Activated naive CD4-positive, alpha-beta T cell treated with anti-CD3 and anti-CD28 coated beads, Interleukin-2, amount 50 U/mL, for 72 hours (primary cell): ENCODE measurements at regions not wholly inside any gene's neighbourhood (a gene's known extent, or its start where the extent isn't known, plus 50 kb on each side); places are given as distances from the start of the nearest gene placed in this dataset.

Source experiments
- ATAC-seq, 2 donors: fragments of 150-1000 bp; cut with Tn5 transposase; 2 replicates each; pipeline ENCODE4 v1.10.0; 2021; ENCODE audit warnings: mild to moderate bottlenecking in 2 of 2, moderate library complexity in 2 of 2
- DNase-seq, 2 donors: peaks; one replicate each; pipeline ENCODE4 v3.0.0; 2021 to 2022; ENCODE audit warnings: low spot score in 2 of 2
- H3K27ac Mint-ChIP-seq, 2 donors: one replicate each; pipeline ENCODE4 v1.8.0; 2022; ENCODE audit warnings: mild to moderate bottlenecking in 2 of 2, mixed read lengths in 2 of 2
- H3K36me3 Mint-ChIP-seq, 2 donors: one replicate each; pipeline ENCODE4 v1.8.0; 2022; ENCODE audit warnings: mixed read lengths in 2 of 2
- H3K9me3 Mint-ChIP-seq, 2 donors: one replicate each; pipeline ENCODE4 v1.8.0; 2022; ENCODE audit warnings: mixed read lengths in 2 of 2

DNA sequence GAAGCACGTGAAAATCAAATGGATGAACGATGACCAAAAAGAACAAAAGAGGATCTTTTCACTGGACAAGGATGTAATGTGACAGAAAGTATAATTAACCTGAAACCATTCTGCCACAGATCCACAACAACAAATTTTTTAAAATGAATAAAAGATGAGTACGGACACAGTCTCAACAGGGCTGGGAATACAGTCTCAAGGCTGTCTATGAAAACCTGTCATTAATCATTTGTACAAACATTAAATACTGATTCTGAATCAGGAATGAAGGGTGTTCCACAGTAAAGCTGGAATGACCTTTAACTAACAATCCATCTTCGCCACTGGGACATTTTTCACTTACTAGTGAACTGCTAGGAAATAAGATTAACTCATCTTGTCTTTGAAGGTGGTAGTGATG lies 506.9 kb upstream of the ADAMTS9 start:
- ATAC-seq (no peak), DNase-seq (no peak)
- no peak overlapping the region for H3K27ac Mint-ChIP-seq
- no peaks in the 10 kb centered on the region for H3K36me3 Mint-ChIP-seq
- H3K9me3 Mint-ChIP-seq = peaks cover 19 to 22% of the 10 kb centered on the region in 2 donors

GRCh38 chr3:65194047-65194714 lies 506.4 kb upstream of the ADAMTS9 start:
- peaks cover 20 to 22% of the 10 kb centered on the region in 2 donors for H3K9me3 Mint-ChIP-seq
- no peak for ATAC-seq
- DNase-seq = no peak
- H3K27ac Mint-ChIP-seq = no peak overlapping the region
- H3K36me3 Mint-ChIP-seq = no peaks in the 10 kb centered on the region

DNA sequence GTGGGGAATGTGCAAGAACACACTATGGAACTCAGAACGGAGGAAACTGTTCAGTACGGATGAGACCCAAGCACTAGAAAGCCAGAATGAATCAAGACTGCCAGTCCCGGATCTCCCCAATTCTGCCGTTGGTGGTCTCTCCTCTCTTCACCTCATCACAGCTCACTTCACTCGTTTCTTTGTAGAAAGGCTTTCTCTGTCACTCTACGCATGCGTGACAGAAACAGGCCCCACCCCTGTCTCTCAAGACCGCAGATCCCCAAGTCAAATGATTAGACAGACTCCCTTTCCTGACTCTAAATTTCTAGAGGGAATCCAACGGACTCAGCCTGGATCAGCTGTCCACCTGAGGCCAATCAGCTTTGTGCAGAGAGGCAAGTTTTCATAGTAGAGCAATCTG lies 505.7 kb upstream of the ADAMTS9 start:
- no peak overlapping the region for H3K27ac Mint-ChIP-seq
- peaks cover 18 to 20% of the 10 kb centered on the region in 2 donors for H3K9me3 Mint-ChIP-seq
- H3K36me3 Mint-ChIP-seq = no peaks in the 10 kb centered on the region
- DNase-seq = no peak
- ATAC-seq = no peak

DNA sequence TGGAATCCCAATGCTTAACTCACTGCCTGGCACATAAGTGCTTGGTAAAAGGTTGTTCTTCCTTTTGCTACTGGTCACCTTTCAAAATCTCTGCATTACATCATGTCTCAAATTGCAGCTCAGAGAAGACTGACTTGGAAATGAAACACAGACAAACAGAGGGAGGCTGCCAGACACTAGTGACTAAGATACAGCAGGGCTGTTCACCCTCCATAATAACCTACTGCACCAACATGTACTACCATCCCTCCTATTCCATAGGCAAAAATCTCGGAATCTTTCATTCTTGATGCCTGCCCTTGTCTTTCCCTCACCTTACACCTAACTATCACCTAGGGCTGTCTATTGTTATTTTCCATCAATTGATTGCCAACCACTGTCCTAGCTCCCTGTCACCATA lies 502.3 kb upstream of the ADAMTS9 start:
- no peaks in the 10 kb centered on the region for H3K36me3 Mint-ChIP-seq
- no peak overlapping the region for H3K27ac Mint-ChIP-seq
- DNase-seq (no peak), ATAC-seq (no peak)
- peaks cover 19 to 32% of the 10 kb centered on the region in 2 donors for H3K9me3 Mint-ChIP-seq

DNA sequence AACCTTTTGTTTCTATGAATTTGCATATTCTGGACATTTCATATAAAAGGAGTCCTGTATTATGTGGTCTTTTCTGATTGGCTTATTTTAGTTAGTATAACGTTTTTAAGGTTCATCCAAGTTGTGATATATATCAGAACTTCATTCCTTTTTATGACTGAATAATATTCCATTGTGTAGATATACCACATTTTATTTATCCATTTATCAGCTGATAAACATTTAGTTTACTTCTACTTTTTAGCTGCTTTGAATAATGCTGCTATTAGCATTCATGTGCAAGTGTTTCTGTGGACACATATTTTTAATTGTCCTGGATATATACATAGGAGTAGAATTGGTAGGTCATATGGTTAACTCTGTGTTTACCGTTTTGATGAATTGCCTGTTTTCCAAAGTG lies 498.5 kb upstream of the ADAMTS9 start:
- H3K9me3 Mint-ChIP-seq = peaks cover 24 to 32% of the 10 kb centered on the region in 2 donors
- ATAC-seq (no peak), DNase-seq (no peak)
- H3K36me3 Mint-ChIP-seq = no peaks in the 10 kb centered on the region
- no peak overlapping the region for H3K27ac Mint-ChIP-seq

DNA sequence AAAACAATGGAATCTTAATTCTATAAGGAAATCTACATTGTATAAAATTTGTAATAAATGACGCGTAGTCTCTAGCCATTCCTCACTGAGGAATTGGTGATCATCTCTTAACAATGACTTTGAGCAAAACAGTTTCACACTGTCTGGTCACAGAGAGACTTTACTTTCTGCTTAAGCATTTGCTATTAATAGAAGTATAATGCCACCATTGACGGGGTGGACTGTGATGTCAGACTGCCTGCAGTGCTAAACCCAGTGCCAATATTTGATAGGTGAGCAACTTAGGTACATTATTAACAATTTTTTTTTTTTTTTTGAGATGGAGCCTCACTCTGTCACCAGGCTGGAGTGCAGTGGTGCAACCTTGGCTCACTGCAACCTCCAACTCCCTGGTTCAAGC lies 494.9 kb upstream of the ADAMTS9 start:
- Mint-ChIP-seq H3K9me3 (peaks cover 17 to 22% of the 10 kb centered on the region in 2 donors), H3K36me3 (no peaks in the 10 kb centered on the region), H3K27ac (no peak overlapping the region)
- no peak for ATAC-seq
- no peak for DNase-seq

DNA sequence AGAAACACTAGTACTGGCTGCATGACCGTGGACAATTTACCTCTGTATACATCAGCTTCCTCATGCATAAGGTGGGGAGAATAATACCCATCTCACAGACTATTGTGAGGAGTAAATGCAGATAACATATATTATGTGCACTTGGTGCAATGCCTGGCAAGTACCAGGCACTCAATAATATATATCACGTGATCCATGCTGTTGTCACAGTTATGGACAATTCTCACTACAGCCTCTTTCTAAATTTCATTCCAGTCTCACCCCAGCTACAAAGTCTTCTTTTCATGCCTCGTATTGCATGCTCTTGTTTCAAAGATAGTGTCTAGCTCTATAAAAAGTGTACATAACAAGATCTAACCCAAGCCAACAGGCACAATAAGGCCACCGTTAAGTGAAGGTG lies 494.3 kb upstream of the ADAMTS9 start:
- Mint-ChIP-seq H3K36me3 (no peaks in the 10 kb centered on the region), H3K9me3 (peaks cover 15 to 23% of the 10 kb centered on the region in 2 donors), H3K27ac (no peak overlapping the region)
- ATAC-seq = no peak
- no peak for DNase-seq

DNA sequence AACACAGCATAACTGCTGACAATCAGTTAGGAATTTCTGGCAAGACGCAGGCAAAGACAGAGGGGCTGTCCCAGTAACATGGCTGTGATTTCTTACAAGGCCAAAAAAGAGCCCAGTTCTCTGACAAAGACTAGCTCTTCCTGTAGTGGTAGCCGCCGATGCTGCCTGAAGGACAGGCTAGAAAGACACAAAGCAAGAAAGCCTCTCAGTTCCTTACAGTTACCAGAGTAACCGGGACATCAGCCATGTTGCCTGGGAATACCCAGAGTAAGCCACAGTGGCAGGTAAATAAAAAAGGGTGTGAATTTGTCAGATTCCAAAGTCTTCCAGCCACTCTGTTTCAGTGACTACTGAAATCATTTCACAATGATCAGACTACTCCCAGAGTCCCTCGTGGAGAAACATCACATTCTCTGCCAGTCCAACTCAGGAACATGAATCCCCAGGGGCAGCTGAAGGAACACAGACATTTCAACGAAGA lies 493.6 kb upstream of the ADAMTS9 start:
- DNase-seq = no peak
- no peak overlapping the region for H3K27ac Mint-ChIP-seq
- no peak for ATAC-seq

DNA sequence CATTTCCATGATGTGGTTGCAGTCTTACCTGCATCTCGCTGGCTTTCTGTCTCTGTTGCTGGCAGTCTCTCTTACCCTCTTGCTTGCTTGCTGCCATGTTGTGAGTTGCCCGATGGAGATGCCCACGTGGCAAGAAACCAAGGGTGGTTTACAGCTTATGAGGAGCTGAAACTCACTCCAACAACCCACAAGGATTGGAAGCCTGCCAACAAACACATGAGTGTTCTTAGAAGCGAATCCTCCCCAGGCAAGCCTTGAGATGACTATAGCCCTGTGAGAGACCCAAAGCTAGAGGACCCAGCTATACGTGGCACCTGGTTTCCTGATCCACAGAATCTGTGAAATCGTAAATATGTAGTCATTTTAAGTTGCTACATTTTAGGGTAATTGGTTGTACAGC lies 490.9 kb upstream of the ADAMTS9 start:
- ATAC-seq (no peak), DNase-seq (no peak)
- no peaks in the 10 kb centered on the region for H3K36me3 Mint-ChIP-seq
- peaks cover 16 to 17% of the 10 kb centered on the region in 2 donors for H3K9me3 Mint-ChIP-seq
- no peak overlapping the region for H3K27ac Mint-ChIP-seq

More for the DNA sequence above, 493.6 kb upstream of the ADAMTS9 start:
- no peaks in the 10 kb centered on the region for H3K36me3 Mint-ChIP-seq
- peaks cover 15 to 19% of the 10 kb centered on the region in 2 donors for H3K9me3 Mint-ChIP-seq

DNA sequence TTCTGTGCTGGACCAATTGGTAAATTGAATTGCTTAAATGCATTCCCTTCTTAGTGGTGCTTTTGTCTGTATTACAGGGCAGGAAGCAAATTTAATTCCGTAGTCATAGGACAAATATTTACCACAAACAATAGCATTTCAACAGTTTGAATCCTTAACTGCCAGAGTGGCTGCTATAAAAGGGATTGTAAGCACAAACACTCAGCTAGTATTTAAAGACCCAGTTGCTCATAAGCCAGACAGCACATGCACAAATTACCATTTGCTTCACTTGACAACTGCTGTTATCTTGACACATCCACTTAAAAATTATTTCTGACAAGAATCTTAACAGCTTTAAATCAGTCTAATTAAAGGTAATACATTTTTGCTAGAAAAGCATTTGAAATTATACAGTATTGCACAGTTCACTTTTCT lies 490.2 kb upstream of the ADAMTS9 start:
- ATAC-seq (no peak), DNase-seq (no peak)
- H3K9me3 Mint-ChIP-seq = peaks cover 16 to 19% of the 10 kb centered on the region in 2 donors
- H3K27ac Mint-ChIP-seq = no peak overlapping the region
- no peaks in the 10 kb centered on the region for H3K36me3 Mint-ChIP-seq

GRCh38 chr3:65174713-65175112 lies 486.9 kb upstream of the ADAMTS9 start:
- H3K9me3 Mint-ChIP-seq = peaks cover 26 to 28% of the 10 kb centered on the region in 2 donors
- no peak for ATAC-seq
- no peak overlapping the region for H3K27ac Mint-ChIP-seq
- DNase-seq = no peak
- peaks cover 0 to 6% of the 10 kb centered on the region in 2 donors for H3K36me3 Mint-ChIP-seq

DNA sequence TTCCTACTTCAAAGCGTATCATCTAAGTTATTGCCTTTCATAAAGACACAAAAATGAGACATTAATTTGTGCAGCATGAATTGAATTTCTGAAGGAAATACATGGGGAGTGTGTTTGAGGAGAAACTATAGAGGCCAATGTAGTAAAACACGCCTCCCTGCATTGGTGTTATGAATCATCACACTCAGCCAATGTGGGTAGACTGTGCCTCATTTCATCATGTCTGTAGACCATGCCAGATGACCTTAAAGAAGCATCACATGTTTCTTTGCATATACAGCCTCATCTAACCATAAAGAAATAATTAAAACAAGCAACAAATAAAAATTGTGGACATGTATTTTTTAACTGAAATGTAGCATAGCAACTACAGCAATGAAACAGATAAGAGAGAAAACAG lies 486.0 kb upstream of the ADAMTS9 start:
- ATAC-seq = no peak
- Mint-ChIP-seq H3K36me3 (peaks cover 0 to 6% of the 10 kb centered on the region in 2 donors), H3K9me3 (peaks cover 20 to 23% of the 10 kb centered on the region in 2 donors), H3K27ac (no peak overlapping the region)
- no peak for DNase-seq

DNA sequence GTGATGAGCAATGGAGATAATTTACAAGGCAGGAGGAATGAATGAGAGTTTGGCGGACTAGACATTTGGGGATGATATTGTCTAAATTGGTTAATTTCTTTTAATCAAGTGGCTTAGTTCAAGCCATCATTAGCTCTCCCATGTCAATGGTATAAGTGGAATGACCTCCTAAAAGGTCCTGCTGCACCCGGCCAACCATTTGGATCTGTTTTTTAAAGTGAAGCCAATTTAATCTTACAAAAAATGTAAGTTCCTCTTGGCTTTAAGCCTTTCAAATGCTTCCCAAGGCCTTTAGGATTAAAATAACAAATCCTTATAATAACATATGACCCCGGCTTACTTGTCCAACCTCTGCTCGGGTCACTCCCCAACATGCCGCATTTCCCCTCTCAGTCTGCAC lies 484.4 kb upstream of the ADAMTS9 start:
- DNase-seq = no peak
- H3K27ac Mint-ChIP-seq = no peak overlapping the region

DNA sequence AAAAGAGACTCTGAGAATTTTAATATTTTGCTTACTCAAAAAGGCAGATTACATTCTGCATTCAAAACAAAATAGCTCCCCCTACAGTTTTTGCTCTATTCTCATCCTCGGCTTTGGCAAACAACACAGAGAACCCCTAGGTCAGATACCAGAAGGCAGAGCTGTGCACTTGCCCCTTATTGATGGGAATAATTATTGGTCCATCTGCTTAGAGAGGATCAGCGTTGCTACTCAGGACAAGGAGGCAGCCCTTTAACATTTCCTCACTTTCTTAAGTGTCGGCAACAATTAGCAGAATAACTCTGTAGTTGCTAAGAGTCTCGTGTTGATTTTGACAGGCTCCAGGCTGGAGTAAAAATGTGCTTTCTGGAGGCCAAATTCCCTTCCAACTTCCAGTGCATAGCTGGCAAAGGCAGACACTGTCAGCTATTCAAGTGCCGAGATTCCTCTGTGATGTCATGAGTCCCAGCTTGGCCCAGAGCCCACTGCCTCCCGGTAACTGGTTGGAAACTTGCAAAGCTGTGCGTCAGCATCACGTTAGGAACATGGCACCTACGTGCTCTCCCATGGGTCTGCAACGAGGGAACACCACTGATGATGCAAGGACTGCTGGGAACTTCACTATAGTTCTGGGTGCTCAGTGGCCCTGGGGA lies 482.7 kb upstream of the ADAMTS9 start:
- DNase-seq = no peak
- Mint-ChIP-seq H3K9me3 (peaks cover 23 to 24% of the 10 kb centered on the region in 2 donors), H3K36me3 (peaks cover 0 to 6% of the 10 kb centered on the region in 2 donors), H3K27ac (no peak overlapping the region)
- no peak for ATAC-seq

More for the DNA sequence above, 484.4 kb upstream of the ADAMTS9 start:
- Mint-ChIP-seq H3K9me3 (peaks cover 23 to 24% of the 10 kb centered on the region in 2 donors), H3K36me3 (peaks cover 0 to 6% of the 10 kb centered on the region in 2 donors)
- no peak for ATAC-seq

- no peak overlapping the region for H3K27ac Mint-ChIP-seq
- H3K9me3 Mint-ChIP-seq = peaks cover 23 to 24% of the 10 kb centered on the region in 2 donors
- H3K36me3 Mint-ChIP-seq = peaks cover 0 to 6% of the 10 kb centered on the region in 2 donors
- DNase-seq (no peak), ATAC-seq (no peak)
Measured at GRCh38 chr3:65169961-65170360, 482.2 kb upstream of the ADAMTS9 start.

DNA sequence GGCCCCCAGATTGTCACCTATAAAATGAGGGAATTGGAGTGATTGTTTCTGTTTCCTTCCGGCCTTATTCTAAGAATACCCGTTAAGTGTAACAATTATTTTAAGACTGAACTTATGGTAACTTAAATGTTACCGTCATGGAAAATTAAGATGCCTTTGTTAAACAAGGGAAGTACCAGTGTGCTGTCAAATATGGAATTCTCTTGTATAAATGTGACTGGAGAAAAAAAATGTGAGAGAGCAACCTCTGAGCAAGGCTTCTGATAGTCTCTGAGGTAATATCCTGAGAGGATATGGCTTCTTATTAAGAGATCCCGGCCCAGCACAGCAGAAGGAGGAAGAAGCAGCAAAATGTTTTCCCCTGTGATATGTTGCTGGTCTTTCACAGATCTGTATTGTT lies 480.7 kb upstream of the ADAMTS9 start:
- Mint-ChIP-seq H3K36me3 (peaks cover 0 to 6% of the 10 kb centered on the region in 2 donors), H3K9me3 (peaks cover 17% of the 10 kb centered on the region in 2 donors), H3K27ac (no peak overlapping the region)
- DNase-seq = no peak
- no peak for ATAC-seq

GRCh38 chr3:65166531-65166930 lies 478.7 kb upstream of the ADAMTS9 start:
- Mint-ChIP-seq H3K36me3 (peaks cover 0 to 6% of the 10 kb centered on the region in 2 donors), H3K27ac (no peak overlapping the region), H3K9me3 (peaks cover 11 to 21% of the 10 kb centered on the region in 2 donors)
- DNase-seq (no peak), ATAC-seq (no peak)

DNA sequence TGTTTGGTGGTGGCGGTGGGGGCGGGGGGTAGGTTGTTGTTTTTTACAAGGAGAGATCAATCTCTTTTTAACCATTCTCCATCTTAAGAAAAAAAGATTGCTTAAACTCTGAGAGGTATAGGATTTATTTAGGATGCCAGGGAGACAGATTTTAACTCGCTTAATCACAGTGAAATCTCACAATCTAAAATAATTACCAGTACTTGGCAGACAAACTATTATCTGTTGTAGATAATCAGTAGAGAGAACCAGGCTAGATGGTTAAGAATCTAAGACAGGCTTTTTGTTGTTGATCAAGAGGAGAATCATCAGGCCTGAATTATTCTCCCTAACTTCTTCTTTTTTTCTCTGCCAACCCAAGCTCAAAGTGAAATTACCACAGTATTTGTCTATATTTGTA lies 470.2 kb upstream of the ADAMTS9 start:
- Mint-ChIP-seq H3K36me3 (no peaks in the 10 kb centered on the region), H3K9me3 (peaks cover 8 to 14% of the 10 kb centered on the region in 2 donors), H3K27ac (no peak overlapping the region)
- DNase-seq (no peak), ATAC-seq (no peak)
